Left lung (tissue), 4 donors: ENCODE measurements at regions not wholly inside any gene's neighbourhood (a gene's known extent, or its start where the extent isn't known, plus 50 kb on each side); places are given as distances from the start of the nearest gene placed in this dataset.

Experiments used
- ATAC-seq: fragments of 200-7000 bp; cut with Tn5 transposase; one replicate; pipeline ENCODE4 v1.9.1; 2020; ENCODE audit warnings: moderate library complexity
- DNase-seq, 4 donors: peaks; one replicate each; pipeline ENCODE4 v3.0.0-alpha.2; 2013 to 2020
- H3K27ac ChIP-seq, 2 donors: fragments of 200-600 bp; sonication (generic) in 1 of 2; one replicate each; pipeline versions ENCODE4 v1.5.0 to v1.8.0; 2020 to 2021
- H3K27me3 ChIP-seq, 2 donors: fragments of 200-600 bp; sonication (generic) in 1 of 2; one replicate each; pipeline versions ENCODE4 v1.5.0 to v1.8.0; 2020 to 2021
- H3K36me3 ChIP-seq, 2 donors: fragments of 200-600 bp; sonication (generic) in 1 of 2; one replicate each; pipeline versions ENCODE4 v1.5.0 to v1.8.0; 2020 to 2021
- H3K4me1 ChIP-seq, 2 donors: fragments of 200-600 bp; one replicate each; pipeline ENCODE4 v1.8.0; 2021
- H3K4me3 ChIP-seq, 2 donors: fragments of 200-600 bp; sonication (generic) in 1 of 2; one replicate each; pipeline versions ENCODE4 v1.5.0 to v1.8.0; 2020 to 2021; ENCODE audit warnings: mild to moderate bottlenecking in 1 of 2
- H3K9me3 ChIP-seq, 2 donors: fragments of 200-600 bp; sonication (generic) in 1 of 2; one replicate each; pipeline versions ENCODE4 v1.5.0 to v1.8.0; 2020 to 2021
- intact Hi-C, 2 donors: fragments of 100-400 bp; cut with DNase I; formaldehyde crosslinking; loops; one replicate each; pipeline versions ENCODE4 v1.11.2 to v1.14.2; 2022
- TF ChIP-seq, protein P1 (sequence below), 2 donors: fragments of 200-600 bp; sonication (generic) in 1 of 2; IDR thresholded peaks; one replicate each; pipeline versions ENCODE4 v1.5.0 to v1.8.0; 2021; ENCODE audit warnings: antibody characterized with exemption in 2 of 2
- donor health status: DM: no; HTN: yes; CAD: no.
- donor health status: DM: no; HTN: no; CAD: no.

DNA sequence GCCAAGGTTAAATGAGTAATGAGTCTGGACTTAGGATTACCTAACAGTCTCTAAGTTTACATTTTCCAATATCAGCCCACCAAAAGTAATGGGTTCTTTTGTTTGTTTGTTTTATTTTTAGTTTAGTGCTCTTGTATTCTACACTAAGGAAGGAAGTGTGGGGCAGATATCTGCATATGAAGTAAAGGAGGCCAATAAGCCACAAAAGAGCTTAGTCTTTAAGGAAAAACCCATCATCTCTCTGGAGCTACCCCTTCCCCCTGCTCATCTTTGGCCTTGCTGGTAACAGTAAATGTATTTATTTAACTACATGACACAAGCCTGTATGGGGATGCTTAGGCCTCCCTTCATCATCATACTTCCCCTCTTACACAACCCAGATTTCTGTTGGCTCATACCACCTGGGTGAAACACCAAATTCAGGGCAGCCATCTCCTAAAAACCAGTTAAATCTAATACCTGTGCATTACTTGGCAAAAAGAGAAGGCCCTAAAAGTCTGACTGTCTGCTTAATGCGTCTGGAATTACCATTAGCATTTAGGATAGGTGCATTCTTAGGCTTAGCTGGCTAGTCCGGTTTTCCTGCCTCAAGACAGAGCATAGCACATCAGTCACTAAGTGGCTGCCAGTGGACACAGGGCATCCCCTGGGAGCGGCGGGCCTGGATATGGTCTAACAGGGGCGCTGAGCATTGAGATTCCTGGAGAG is 96.8 kb upstream of the ADGRL2 start:
- H3K9me3 ChIP-seq, result no peaks in the 10 kb centered on the region
- H3K27ac ChIP-seq, result no peak overlapping the region
- no peak for ATAC-seq
- intact Hi-C loops, result no loop called here
- H3K4me3 ChIP-seq, result no peak overlapping the region
- H3K27me3 ChIP-seq, result no peaks in the 10 kb centered on the region
- H3K36me3 ChIP-seq, result no peaks in the 10 kb centered on the region
- DNase-seq, result no peak
- peaks cover 0 to 3% of the 10 kb centered on the region in 2 donors for H3K4me1 ChIP-seq
- TF ChIP-seq, protein P1, sequence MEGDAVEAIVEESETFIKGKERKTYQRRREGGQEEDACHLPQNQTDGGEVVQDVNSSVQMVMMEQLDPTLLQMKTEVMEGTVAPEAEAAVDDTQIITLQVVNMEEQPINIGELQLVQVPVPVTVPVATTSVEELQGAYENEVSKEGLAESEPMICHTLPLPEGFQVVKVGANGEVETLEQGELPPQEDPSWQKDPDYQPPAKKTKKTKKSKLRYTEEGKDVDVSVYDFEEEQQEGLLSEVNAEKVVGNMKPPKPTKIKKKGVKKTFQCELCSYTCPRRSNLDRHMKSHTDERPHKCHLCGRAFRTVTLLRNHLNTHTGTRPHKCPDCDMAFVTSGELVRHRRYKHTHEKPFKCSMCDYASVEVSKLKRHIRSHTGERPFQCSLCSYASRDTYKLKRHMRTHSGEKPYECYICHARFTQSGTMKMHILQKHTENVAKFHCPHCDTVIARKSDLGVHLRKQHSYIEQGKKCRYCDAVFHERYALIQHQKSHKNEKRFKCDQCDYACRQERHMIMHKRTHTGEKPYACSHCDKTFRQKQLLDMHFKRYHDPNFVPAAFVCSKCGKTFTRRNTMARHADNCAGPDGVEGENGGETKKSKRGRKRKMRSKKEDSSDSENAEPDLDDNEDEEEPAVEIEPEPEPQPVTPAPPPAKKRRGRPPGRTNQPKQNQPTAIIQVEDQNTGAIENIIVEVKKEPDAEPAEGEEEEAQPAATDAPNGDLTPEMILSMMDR (IDR thresholded peaks at IDR 0.05), result no peak

DNA sequence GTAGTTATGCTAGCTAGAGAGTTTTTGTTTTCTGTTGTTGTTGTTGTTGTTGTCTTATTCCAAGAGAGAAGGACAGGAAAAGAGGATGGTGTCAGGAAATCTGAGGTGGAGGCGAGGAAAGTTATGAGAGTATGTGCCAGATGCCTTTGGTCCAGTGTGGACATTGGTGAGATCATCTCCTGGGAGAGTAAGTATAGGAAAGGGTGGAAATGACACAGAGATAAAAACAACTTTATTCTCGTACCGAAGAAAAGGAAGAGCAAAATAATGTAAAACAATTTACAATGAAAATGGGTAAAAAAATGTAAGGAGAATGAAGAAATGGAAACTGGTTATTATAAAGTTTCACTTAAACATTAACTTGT is 97.4 kb upstream of the ADGRL2 start:
- peaks cover 0 to 3% of the 10 kb centered on the region in 2 donors for H3K4me1 ChIP-seq
- no peaks in the 10 kb centered on the region for H3K27me3 ChIP-seq
- DNase-seq (no peak), ATAC-seq (no peak)
- TF ChIP-seq, protein P1 (IDR thresholded peaks at IDR 0.05), result no peak
- intact Hi-C loops, result no loop called here
- H3K9me3 ChIP-seq, result no peaks in the 10 kb centered on the region
- no peak overlapping the region for H3K4me3 ChIP-seq
- no peaks in the 10 kb centered on the region for H3K36me3 ChIP-seq
- no peak overlapping the region for H3K27ac ChIP-seq

DNA sequence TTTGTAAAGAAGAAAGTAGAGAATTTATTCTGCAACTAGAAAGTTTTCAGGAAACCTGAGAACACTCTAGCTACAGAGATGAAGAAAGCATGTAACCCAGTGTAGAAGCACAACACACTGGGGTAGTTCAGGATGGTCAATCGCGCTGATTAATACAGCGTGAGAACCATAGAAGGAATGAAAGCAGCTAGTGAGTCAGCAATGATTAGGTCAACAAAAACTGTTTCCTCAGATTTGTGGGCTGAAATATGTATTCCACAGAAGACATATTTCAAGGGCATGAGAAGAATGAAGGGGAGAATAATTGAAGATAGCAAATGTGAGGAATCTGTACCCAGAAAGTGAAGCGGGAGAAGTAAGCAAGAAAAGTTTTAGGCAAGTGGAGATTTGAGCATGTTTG is 97.8 kb upstream of the ADGRL2 start:
- no peak for DNase-seq
- ATAC-seq, result peak; percentile 22
- Histone ChIP-seq H3K9me3 (no peaks in the 10 kb centered on the region), H3K4me1 (peaks cover 0 to 3% of the 10 kb centered on the region in 2 donors), H3K27ac (no peak overlapping the region), H3K4me3 (no peak overlapping the region), H3K36me3 (no peaks in the 10 kb centered on the region), H3K27me3 (no peaks in the 10 kb centered on the region)
- TF ChIP-seq, protein P1 (IDR thresholded peaks at IDR 0.05), result no peak
- intact Hi-C loops, result no loop called here

DNA sequence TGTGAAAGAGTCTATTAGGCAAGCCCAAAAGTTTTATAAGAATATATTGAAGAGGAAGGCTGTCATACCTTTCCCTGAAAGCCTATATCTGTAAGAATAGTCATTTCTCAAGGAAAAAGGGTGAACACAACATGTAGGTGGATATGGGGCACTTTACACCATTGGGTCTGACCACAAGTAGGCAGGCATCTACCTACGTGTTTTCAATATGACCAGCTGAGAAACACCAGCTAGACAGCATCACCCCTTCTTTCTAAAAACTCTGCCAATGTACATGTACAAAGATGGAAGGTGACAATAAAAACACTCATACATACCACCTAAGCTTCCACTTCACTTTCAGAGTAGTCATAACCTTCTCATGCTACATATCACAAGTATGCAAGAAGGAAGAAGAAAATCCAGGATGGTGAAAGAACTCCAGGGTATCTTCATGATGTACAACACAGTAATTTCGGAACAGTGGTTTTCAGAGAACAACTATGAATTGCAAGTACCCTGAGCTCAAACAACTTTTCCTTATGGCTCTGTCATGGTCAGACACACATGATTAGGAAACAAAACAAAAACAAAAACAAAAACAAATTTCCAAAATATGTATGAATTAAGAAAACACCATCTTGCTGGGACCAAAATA is 98.5 kb upstream of the ADGRL2 start:
- Histone ChIP-seq H3K4me3 (no peak overlapping the region), H3K36me3 (no peaks in the 10 kb centered on the region), H3K4me1 (peaks cover 0 to 3% of the 10 kb centered on the region in 2 donors), H3K27ac (no peak overlapping the region), H3K27me3 (no peaks in the 10 kb centered on the region), H3K9me3 (no peaks in the 10 kb centered on the region)
- ATAC-seq (no peak), DNase-seq (no peak)
- intact Hi-C loops, result no loop called here
- TF ChIP-seq, protein P1 (IDR thresholded peaks at IDR 0.05), result no peak

DNA sequence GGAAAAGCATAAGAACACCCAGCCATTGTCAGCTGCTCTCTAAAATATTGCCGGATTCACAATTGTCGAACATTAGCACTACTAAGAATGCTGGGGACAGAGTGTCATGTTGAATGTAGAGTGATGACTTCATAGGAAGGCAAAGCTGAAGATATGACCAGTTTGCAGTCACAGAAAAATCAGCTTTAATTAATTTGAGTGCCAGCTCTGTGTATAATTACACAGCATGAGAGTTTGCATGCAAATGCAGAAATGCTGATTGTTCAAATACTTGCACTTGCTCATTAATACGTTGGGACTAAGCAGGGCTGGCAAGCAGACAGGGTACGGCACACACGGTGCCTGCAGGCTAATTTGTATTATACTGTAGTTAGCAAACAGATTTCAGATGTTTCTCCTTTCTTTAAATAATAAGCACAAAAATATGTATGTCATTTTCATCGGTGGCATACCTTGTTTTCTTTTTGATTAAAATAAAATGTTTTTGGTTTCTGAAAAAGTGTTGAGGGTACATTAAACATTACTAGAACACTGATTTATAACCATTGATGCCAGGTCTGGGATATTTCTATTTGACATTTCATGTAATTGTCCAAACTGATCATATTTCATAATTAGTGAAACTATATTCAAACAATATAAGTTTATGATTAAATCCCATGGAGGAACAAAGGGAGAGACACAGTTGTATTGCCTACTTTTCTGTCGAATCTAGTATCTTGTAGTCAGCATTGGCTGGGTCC is 99.8 kb upstream of the ADGRL2 start:
- DNase-seq (no peak), ATAC-seq (no peak)
- no peak overlapping the region for H3K4me3 ChIP-seq
- TF ChIP-seq, protein P1 (IDR thresholded peaks at IDR 0.05), result no peak
- peaks cover 0 to 3% of the 10 kb centered on the region in 2 donors for H3K4me1 ChIP-seq
- H3K9me3 ChIP-seq, result no peaks in the 10 kb centered on the region
- H3K27me3 ChIP-seq, result no peaks in the 10 kb centered on the region
- H3K27ac ChIP-seq, result no peak overlapping the region
- H3K36me3 ChIP-seq, result no peaks in the 10 kb centered on the region
- intact Hi-C loops, result no loop called here
